Tongue (tissue), 2 donors: ENCODE measurements at regions not wholly inside any gene's neighbourhood (a gene's known extent, or its start where the extent isn't known, plus 50 kb on each side); places are given as distances from the start of the nearest gene placed in this dataset. TPM values are rescaled to one million over a fixed set of nuclear protein-coding genes. Genes with fewer than 3 reads are reported as not detected.

Source experiments
- DNase-seq: peaks from one replicate; pipeline ENCODE4 v3.0.0-alpha.2; 2015
- small RNA-seq: library from RNA; depleted of rRNA; stranded (forward); fragments of <200 nt; gene quantifications from one replicate; pipeline ENCODE3, GENCODE V24; 2014; ENCODE audit warnings: low replicate concordance

- no peak for DNase-seq
Measured at GRCh38 chr15:62985768-62986167, 56.8 kb upstream of the TPM1 start.

- no peak for DNase-seq
Measured at GRCh38 chr15:62986948-62987347, 55.6 kb upstream of the TPM1 start.

DNA sequence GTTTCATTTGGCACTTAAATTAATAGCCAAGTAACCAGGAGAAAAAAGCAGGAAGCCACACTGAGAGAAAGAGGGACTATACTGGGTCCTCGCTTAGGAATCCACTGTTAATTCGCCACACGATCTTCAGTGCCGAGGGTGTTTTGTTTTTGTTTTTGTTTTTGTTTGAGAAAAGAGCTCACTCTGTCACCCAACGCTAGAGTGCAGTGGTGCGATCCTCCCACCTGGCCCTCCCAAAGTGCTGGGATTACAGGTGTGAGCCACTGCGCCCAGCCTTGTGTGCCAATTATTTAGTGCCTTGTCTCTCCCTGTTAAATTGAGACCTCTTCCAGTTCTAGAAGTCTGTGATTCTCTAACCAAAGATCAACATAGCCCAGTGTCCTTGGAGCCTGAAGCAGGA lies 53.8 kb upstream of the TPM1 start:
- no peak for DNase-seq

DNA sequence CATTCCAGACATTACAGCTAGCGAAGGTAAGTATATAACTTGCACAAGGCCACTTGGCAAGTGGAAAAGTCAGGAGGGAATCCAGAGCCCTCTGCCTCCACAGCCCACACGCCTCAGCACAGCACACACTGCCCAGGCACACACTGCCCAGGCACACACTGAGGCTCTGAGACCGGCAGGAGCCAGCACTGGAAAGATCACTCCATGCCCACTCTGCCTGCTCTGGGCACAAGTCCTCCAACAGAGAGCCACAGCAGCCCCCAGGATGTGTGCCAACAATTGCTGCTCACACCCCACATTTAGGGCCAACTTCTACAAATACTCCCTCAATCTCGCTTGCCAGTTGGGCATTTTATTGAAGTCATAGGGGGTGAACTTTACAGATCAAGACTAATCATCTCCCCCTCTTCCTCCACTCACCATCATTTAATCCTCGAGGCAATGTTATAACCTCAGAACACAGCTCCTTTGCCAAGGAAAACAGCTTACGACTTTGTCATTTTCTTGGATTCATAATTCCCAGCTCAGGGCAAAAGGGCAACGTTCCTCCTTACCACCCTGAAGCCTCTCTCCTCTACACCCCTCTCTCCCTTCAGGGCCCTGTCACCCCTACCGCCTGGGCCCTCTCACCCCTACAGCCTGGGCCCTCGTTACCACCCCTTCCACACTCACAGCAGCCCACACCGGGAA lies 53.0 kb upstream of the TPM1 start:
- no peak for DNase-seq

DNA sequence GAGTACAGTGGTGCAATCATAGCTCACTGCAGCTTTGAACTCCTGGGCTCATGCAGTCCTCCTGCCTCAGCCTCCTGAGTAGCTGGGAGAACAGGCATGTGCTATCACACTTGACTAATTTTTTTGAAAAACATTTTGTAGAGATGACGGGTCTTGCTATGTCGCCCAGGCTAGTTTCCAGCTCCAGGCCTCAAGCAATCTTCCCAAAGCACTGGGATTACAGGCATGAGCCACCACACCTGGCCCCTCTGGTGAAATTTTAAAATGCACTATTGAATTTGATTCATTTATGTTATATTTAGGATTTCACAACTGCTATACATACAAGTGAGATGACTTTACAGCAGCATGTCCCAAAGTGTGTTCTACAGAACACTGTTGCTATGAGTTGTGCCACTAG lies 50.8 kb upstream of the TPM1 start:
- no peak for DNase-seq

DNA sequence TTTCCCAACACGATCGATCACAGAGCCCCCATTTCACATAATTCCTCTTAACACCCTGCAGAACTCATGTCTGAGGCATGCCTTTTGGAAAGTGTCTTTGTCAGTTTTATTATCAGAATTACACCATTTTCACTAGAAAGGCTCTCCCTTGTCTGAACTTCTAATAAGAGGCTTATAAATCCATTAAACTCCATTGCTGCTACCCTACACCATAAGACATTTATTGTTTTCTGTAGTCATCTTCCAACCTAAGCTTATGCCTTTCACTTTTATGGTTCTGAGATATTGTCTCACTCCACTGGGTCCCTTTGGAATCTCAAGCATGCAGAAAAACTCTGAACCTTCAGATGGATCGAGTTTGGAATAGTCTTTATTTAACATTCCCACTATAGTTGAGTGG lies 50.2 kb upstream of the TPM1 start:
- no peak for DNase-seq

Small RNAs in the stretch of these regions (small RNA-seq; reads per million reads assigned to genes)
- gene MIR190A (9.0 reads per million, percentile 93 among the genes with 10 or more reads in this experiment), gene MIR6085 (not detected), gene MIR8067 (not detected), gene RF00017 (not detected)
